Tibial nerve (tissue), 4 donors: ENCODE measurements at regions not wholly inside any gene's neighbourhood (a gene's known extent, or its start where the extent isn't known, plus 50 kb on each side); places are given as distances from the start of the nearest gene placed in this dataset.

Experiments
- CTCF ChIP-seq, 5 experiments: fragments of 200-600 bp in 3 of 5; fragments of 450-650 bp in 2 of 5; sonication (generic) in 3 of 5; IDR thresholded peaks; one replicate each; pipeline ENCODE4 v1.5.1; 2016 to 2019; ENCODE audit warnings: antibody characterized with exemption in 5 of 5, mild to moderate bottlenecking in 3 of 5, moderate library complexity in 2 of 5
- EP300 ChIP-seq, 2 donors: sonication (generic); formaldehyde crosslinking; IDR thresholded peaks; one replicate each; pipeline ENCODE4 v1.6.1; 2017; ENCODE audit warnings: antibody characterized with exemption in 2 of 2, mild to moderate bottlenecking in 1 of 2
- POLR2A ChIP-seq, 2 donors: fragments of 450-650 bp; IDR thresholded peaks; one replicate each; pipeline ENCODE4 v1.6.1; 2017; ENCODE audit warnings: antibody characterized with exemption in 2 of 2, mild to moderate bottlenecking in 2 of 2, moderate library complexity in 2 of 2

- TF ChIP-seq CTCF (IDR thresholded peaks at IDR 0.05), result no peak
- TF ChIP-seq POLR2A (IDR thresholded peaks at IDR 0.05), result no peak
- TF ChIP-seq EP300 (IDR thresholded peaks at IDR 0.05), result no peak
Measured at GRCh38 chr5:33283243-33283642, 157.5 kb upstream of the TARS1 start.
